HG02678 (cell line): ENCODE measurements at regions not wholly inside any gene's neighbourhood (a gene's known extent, or its start where the extent isn't known, plus 50 kb on each side); places are given as distances from the start of the nearest gene placed in this dataset.

Experiments
- ATAC-seq: cut with Tn5 transposase; IDR thresholded peaks from one replicate; pipeline ENCODE4 v1.9.1; 2021; ENCODE audit warnings: mild to moderate bottlenecking, moderate library complexity; ENCODE audit not compliant: unreplicated experiment

GRCh38 chr11:80074837-80075236 lies 634.0 kb upstream of the TENM4 start:
- ATAC-seq: no peak

GRCh38 chr11:80066291-80066690 lies 625.5 kb upstream of the TENM4 start:
- no peak for ATAC-seq

- no peak for ATAC-seq
Measured at GRCh38 chr11:80065086-80065485, 624.3 kb upstream of the TENM4 start.

GRCh38 chr11:80061056-80061455 lies 620.2 kb upstream of the TENM4 start:
- no peak for ATAC-seq

- no peak for ATAC-seq
Measured at GRCh38 chr11:80054582-80055165, 613.8 kb upstream of the TENM4 start.

GRCh38 chr11:80048513-80048912 lies 607.7 kb upstream of the TENM4 start:
- no peak for ATAC-seq

- no peak for ATAC-seq
Measured at GRCh38 chr11:80041136-80042000, 600.5 kb upstream of the TENM4 start.

- no peak for ATAC-seq
Measured at GRCh38 chr11:80034801-80035200, 594.0 kb upstream of the TENM4 start.

GRCh38 chr11:80031014-80031600 lies 590.3 kb upstream of the TENM4 start:
- no peak for ATAC-seq

DNA sequence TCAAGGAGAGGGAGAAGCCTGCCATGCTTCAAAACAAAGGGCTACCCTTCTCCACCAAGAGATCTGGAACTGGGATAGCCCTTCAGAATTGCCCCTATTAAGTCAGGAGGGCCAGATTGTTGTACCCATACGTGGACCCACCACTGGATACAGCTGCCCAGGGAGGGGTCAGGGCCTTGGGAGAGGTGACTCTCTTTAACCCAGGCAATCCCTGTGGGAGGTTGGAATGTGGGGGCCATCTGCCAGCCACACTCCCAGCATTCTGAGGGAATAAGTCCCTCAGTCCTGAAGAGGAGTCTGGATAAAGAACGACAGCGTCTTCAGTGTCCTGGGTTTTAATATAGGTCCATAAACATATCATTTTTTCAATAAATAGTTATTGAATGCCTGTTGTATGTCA lies 588.2 kb upstream of the TENM4 start:
- ATAC-seq: no peak

DNA sequence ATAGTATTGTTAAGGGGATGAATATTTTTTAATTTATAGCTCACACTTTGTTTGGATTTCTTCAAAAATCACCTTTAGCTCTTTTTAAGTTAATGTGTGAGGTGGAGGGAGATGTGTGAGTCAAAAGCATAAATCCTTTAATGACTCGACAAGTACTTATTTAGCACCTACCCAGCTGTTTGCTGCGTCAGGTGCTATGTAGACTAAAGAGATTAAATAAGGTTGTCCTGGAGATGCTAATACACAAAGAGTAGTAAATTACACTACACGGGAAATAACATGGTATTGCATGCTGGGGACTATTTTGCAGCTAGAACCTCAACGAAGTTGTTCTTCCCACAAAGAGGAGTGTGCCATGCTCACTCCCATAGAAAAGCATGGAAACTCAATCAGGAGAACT lies 583.3 kb upstream of the TENM4 start:
- ATAC-seq: peak; percentile 50

DNA sequence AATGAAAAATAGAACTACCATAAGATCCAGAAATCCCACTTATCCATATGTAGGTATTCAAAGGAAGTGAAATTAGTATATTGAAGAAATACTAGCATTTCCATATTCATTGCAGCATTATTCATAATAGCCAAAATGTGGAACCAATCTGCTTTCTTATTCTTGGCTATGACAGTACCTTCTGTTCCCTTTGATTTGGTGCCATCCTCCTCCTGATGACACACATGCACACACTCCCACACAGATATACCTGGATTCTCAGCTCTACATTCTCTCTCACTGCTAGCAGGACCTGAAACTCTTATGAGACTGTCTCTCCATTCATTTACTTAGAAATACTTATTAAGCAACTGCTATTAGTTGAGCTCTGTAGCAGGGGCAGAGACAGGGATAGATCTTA lies 582.6 kb upstream of the TENM4 start:
- ATAC-seq: no peak

DNA sequence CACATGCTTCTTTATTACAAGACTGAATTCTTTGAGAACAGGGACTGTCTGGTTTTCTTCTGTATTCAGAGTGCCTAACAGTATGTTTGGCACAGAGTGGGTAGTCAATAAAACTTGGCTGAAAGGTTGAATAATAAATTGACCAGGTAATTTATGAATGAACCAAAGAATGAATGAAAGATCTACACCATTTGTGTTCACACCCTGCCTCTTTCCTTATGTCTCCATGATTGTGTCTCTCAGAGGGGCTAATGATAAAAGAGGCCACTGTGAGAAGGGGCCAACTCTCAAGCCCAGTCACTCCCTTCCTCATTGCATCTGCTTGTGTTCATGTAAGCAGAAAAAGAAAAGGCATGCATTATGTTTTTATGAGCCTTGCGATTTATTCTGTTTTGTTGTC lies 569.7 kb upstream of the TENM4 start:
- ATAC-seq: no peak

GRCh38 chr11:80009081-80009480 lies 568.3 kb upstream of the TENM4 start:
- ATAC-seq: no peak

DNA sequence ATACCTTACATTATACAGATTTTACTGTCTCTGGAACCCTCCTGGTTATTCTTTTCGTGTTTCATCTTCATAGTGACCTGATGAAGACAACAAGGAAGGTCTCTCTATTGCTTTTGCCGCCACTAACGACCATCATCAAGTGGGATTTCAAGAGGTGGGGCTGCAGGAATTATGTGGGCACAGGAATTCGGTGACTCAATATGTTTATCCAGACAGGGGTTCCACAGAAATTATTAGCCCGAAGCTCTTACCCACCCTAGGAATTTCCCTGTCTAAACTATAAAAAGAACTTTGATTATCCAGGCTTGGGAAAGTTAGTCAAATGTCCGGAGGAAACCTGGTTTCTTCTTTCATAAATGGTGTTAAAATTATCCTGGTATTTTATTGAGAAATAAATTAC lies 566.8 kb upstream of the TENM4 start:
- no peak for ATAC-seq

- ATAC-seq: no peak
Measured at GRCh38 chr11:79990141-79990540, 549.3 kb upstream of the TENM4 start.

DNA sequence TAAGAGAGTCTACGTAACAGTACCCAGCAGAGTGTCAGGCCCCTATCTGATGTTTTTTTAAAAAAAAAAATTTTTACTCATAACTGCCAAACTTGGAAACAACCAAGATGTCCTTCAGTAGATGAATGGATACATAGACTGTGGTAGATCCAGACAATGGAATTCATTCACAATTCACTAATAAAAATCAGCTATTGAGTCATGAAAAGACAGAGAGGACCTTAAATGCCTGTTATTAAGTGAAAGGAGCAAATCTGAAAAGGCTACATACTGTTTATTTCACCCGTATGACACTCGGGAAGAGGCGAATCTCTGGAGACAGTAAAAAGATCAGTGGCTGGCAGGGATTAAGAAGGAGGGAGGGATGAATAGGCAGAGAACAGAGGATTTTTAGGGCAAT lies 541.4 kb upstream of the TENM4 start:
- no peak for ATAC-seq

DNA sequence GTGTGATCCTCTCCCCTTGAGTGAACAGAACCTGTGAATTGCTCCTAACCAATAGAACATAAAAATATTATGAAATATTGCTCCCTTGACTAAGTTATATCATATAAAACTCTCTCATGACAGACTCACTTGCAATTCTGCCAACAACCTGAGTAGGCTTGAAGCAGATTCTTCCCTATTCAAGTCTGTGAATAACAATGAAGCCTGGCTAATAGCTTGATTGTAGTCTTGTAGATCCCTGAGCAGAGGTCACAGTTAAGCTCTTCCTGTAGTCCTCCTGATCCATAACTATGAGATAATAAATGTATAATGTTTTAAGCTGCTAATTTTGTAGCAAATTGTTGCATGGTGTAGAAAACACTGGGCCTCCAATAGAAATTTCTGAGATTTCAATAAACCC lies 540.1 kb upstream of the TENM4 start:
- ATAC-seq: no peak

- no peak for ATAC-seq
Measured at GRCh38 chr11:79973721-79974617, 533.1 kb upstream of the TENM4 start.

DNA sequence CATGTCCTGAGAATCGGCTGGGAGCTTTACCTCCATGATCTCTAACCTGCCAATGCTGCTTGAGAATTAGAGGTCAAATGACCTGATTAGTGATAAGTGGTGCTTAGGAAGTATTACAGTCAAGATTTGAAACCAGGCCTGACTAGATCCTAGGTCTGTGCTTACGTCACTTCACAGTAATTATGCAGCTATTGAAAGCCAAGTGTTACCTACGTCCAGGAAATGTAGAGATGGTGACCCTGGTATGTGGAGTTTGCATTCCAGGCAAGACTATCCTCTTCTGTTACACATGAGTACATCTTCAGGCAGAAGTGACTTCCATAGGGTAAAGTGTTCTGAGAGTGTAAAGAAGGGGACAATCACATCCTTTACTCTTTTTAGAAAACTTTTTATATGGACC lies 530.4 kb upstream of the TENM4 start:
- no peak for ATAC-seq

- ATAC-seq: no peak
Measured at GRCh38 chr11:79966592-79966991, 525.8 kb upstream of the TENM4 start.
